ENCODE measurements at regions not wholly inside any gene's neighbourhood (a gene's known extent, or its start where the extent isn't known, plus 50 kb on each side); places are given as distances from the start of the nearest gene placed in this dataset.

DNA sequence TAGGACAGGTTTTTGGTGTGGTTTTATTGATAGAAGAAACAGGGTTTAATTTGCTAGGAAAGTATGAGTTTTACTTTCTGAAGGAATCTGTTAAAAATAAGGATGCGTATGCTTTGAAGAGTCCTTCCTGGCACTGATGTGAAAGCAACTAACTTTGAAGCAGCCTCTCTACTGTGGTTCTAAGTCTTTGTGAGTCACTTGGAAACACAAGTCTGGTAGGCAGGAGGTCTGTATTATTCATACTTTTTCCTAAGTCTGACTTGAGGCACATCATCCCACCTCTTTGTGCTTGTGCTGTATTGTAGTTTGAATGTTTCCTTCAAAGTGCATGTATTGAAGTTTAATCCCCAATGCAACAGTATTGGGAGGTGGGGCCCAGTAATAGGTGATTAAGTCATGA, 129.0 kb downstream of the TAF11L14 start:
- DNase-seq, result no peak

DNA sequence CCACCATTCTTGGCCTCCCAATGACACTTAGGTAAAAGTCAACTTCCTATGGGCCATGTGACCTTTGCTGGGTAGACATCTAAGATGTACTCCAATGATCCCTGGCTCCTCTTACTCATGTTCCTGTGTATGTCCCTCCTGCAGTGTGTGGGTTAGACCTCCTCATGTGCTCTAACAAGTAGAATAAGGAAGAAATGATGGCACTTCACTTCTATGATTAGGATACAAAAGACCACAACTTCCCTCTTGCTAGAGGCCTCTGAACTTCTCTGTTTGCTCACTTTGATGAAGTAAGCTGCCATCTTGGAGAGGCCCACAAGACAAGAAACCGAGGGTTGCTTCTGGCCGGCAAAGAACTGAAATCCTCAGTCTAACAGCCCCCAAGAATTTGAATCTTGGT, 131.8 kb downstream of the TAF11L14 start:
- no peak for DNase-seq

DNA sequence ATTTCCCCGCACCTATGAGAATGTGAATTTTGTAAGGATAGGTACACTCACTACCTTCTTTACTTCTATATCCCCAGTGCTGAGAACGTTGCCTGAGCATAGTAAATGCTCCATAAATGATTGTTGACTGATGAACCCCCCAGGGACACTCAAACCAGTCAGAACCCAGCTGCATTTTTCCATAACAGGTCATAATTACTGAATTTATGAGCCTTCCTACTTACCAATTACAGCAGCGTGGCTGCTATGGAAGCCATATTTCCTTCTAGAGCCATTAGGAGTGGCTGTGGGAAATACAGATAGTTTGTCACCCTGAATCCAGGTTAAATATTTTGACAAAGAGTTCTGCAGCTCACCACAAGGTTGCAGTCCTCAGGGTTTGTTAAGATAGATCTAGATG, 135.0 kb downstream of the TAF11L14 start:
- no peak for DNase-seq

DNA sequence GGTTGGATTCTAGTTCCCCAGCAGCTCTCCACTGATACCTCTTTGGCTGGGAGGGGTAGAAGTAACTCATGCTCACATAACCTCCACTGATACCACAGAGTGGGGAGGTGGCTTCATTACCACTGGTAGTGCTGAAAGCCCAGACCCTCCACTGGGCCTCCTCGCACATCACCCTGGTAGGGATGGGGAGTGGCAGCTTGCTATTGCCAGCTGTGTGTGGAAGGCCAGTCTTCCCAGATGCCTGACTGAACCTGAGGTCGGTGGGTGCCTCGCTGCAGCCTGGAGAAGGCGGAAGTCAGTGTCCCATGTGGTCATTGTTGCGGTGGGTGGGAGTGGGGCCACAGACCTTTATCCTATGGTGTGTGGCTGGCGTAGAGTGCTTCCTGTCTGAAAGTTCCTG, 138.0 kb downstream of the TAF11L14 start:
- no peak for DNase-seq

DNA sequence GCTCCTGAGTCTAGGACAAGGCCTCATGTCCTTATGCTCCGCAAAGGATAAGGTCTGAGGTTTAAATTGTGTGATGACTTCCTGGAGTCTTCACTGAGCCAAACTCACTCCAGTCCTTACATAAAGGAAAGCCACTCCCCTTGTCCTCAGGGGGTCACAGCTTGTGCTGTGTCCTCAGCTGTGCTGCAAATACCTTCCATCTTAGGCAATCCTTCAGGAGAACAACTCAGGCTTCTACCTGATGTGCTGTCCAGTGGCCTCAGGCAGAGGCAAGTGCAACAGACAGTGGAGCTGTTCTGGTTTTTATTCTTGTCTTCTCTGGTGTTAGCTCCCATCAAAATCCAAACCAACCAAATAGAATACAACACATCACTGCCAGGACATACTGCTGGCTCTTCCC, 151.5 kb downstream of the TAF11L14 start:
- no peak for DNase-seq

DNA sequence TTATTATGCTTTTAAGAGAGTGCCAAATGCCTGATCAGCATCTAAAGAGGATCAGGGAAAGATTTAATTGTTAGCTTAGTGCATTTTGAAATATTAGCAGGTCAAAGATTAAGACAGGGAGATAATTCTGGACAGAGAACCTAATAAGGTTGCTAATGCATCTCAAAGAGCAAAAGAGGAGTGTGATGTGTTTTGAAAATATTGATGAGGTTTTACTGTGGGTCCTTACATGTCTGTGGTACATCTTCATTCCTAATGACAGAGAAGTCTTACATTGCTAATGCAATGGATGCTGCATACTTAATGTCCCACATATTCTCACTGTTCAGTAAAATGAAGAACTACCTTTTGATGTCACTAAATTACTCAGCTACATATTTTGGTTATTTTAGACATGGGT, 154.1 kb downstream of the TAF11L14 start:
- no peak for DNase-seq

DNA sequence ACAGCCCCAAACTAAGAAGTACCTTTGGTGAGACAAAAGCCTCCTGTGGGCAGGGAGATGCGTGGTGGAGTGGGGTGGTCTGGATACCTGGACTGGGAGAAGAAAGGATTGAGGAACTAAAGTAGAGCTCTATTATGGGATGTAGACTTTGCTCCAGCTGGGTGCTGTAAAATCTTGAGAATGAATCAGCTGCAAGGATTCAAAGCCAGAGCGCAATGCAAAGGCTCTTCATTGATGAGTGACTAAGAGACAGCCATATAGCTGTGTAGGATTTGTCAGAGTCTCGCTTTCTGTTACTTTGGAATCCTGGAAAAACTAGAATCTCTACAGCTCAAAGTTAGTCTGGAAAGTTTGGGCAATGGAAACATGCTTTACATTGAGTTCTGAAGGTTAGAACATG, 159.9 kb downstream of the TAF11L14 start:
- DNase-seq, result no peak

DNA sequence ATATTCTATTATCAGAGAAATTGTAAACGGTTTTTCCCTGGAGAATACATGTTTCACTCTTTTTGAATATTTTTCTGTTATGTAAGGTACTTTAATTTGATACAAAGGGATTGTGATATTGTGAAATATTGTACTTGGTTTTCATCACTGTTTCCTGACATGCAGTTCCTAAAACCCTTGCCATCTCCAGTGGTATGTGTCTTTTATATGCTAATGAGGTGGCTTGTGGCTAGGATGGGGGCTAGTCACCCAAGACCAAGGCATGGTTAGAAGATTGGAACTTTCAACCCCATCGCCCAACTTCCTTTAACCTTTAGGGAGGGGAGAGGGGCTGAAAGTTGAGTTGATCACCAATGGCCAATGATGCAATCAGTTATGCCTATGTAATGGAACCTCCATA, 160.6 kb downstream of the TAF11L14 start:
- no peak for DNase-seq

DNA sequence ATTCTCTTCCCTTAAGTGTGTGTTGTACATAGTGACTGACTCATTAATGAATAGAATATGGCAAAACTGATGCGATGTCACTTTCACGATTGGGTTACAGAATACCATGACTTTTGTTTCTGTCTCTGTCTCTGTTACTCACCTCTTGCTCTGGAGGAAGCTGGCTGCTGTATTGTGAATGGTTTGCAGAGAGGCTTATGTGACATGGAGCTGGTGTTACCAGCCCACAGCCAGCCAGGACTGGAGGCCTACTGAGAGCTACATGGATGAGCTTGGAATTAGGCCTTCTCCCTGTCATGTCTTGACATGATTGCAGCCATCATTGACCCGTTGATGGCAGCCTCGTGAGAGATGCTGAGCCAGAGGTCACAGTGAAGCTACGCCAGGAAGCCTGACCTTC, 161.9 kb downstream of the TAF11L14 start:
- no peak for DNase-seq

DNA sequence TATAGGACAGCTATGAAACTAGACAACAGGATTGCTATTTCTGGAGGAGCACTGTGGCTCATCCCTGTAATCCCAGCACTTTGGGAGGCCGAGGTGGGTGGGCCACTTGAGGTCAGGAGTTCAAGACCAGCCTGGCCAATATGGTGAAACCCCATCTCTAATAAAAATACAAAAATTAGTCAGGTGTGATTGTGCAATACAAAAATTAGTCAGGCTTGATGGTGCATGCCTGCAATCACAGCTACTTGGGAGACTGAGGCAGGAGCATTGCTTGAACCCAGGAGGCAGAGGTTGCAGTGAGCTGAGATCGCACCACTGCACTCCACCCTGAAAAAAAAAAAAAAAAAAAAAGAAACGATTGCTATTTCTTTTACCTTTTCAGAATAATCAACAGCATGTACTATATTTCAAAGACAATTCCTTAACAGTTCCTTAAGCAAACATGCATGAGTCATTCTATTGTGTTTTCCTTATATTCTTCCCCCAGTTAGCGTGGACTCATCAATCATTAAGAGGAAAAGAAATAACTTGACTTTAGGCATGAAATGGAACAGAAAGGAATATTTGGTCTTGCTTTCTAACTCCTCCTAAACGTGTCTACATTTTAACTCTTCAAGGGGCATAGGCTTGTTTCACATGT, 162.6 kb downstream of the TAF11L14 start:
- no peak for DNase-seq

DNA sequence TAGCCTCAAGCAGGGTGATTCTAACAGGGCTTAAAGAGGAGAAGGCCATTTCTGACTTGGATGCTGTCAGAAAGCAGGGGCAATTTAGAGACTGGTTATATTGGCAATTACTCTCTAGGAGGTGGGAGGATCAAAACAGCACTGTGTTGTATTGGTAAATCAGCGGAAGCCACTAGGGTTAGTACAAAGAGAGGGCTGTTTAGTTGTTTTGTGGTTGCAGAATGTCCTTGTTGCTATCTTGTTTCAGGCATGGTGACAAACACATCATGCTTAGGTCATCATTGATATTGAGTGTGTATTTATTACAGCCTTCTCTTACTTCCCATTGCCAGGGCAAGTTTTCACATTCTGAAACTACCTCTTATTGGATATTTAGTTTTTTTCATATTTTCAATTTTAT, 165.3 kb downstream of the TAF11L14 start:
- no peak for DNase-seq

DNA sequence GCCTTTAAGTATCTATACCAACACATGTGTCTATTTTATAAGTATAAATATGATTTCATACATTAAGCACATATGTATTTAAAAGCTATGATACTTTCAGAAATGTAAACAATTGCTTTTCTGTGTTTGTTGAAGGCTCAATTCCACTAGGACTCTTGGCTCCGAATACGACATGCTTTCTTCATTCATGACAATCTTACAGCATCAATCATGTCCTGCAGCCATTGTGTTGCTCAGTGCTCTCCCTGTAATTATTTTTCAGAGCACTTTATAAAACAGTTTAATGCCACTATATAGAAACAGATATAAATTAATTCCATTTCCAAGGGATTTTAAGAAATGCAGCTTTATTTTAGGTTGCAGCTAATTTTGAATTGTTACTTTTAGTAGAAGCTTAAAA, 167.3 kb downstream of the TAF11L14 start:
- DNase-seq, result no peak

DNA sequence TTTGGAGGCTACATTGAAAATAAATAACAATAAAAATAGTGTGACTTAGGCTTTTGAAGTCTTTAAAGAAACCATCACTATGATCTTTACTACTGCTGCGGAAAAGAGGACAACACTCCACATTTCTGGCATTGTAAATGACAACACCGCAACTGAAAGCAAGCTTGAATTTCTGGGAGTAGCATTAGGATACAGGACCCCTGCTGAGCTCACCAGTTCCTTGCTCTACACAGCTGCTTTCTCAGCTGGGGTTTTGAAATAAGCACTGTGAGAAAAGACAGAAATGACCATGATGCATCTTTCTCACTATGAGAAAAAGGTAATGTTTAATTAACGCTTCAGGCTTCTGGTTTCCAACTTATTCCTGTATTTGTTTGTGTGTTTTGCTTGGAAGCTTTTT, 168.0 kb downstream of the TAF11L14 start:
- no peak for DNase-seq

DNA sequence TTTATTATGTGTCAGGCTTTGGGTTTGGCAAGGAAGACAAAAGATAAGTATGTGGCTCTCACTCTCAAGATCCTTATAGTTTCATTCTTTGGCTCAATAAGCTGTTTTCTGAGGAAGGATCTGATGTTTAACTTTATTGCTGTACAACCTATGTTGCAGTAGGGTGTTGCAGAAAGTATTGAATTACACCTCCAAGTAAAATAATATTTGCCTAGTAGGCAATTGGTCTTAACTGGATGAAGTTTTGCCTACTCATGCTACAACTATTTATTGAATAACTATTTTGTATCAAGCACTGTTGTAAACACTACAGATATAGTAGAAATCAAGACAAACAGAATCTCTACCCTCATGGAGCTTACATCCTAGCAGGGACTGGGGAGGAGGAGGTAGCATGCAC, 169.7 kb downstream of the TAF11L14 start:
- no peak for DNase-seq

DNA sequence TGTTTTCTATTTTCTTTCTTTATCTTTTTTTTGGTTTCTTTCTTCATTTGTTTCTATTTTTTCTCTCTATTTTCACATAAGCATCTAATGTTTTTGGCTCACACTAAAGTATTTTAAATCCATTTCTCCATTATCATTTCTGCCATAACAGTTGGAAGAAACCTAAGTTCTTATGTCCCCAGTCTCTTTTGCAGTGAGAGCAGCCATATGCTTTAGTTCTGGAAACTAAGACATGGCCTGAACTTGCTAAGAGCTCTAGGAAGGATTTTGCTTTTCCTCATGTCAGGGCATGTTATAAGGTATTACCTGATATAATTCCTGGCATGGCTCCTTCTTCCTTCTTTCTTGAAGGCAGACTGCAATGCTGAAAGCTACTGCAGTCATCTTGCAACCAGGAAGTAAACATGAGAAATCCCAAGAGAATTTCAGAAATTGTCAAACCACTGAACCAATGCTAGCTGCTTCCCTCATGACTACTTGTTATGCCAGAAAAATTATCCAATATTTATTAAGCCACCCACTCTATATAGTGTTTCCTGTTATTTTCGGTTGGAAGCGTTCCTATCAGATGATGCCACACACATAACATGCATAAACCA, 171.1 kb downstream of the TAF11L14 start:
- no peak for DNase-seq

DNA sequence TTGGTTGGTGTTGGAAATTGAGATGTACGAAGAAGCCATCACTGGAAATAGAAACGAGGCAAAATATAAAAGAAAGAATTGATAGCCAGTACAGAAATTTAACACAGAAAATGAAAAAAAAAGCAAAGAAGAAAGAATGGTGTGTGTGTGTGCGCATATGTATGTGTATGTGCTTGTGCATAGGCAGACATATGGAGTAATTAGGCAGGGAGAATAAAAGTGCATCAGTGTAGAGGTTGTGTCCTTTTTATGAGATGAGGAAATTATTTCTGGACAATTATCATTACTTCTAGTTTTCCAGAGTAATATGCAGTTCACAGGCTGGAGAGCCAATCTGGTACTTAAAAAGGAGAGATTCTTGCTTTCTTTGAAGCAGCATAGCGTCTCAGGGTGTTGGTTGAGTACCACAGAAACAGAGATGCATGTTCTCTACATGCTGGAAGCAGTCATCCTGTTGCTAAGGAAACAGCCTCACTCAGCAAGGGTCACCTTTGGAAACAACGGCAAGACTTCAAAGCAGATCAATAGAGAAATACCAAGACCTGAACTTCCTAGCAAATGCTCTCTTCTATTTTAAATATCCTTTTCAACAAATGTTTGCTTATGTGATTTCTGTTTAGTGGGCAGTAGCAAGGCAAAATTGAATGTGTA, 172.7 kb downstream of the TAF11L14 start:
- no peak for DNase-seq

DNA sequence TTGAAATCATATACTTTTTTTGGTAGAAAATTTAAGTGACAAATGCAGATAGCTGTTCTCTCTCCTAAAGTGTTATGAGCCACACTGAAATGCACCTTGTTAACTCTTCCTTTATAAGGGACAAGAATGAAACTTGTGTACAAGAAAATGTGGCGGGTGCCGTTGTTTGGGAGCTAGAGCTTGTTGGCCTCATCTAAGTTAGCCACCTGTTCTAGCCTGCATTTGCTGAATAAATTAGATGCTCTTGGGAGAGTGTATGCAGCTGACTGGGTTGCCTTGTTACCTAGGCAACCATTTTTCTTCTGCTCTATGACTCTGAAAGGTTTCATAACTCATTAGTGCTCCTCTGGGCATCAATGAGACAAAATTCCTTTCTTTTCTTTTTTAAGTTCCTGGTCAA, 174.3 kb downstream of the TAF11L14 start:
- DNase-seq, result no peak

DNA sequence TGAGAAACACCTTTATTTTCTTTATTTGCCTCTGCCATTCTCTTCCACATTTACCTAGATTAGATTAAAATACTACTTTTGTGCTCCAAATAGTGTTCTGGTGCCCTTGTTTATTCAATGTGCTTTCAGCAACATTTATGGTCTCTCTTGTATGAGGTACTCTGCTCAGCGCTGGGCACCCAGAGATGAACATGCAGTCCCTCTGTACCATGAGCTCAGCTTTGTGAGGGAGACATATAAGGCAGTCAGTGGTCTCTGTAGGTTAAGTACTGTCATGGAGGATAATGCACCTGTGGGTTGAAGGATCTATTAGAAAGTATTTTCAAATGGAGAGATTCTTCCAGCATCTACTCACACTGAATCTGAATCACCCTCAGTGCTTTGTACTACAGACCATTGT, 176.5 kb downstream of the TAF11L14 start:
- DNase-seq, result no peak

DNA sequence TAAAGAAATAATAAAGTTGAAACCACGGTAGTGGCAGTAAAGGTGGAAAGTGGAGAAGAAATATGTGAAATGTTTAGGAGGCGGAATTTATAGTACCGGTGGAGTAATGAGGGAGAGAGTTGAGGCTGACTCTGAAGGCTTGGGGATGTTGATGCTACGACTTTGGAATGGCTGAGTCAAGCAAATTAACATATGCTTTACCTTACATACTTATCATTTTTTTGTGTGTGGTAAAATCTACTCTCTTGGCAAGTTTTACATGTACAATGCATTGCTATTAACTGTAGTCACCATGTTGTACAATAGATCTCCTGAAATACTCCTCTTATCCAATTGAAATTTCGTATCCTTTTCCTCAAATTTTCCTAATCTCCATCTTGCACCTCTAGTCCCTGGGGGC, 179.0 kb downstream of the TAF11L14 start:
- no peak for DNase-seq

DNA sequence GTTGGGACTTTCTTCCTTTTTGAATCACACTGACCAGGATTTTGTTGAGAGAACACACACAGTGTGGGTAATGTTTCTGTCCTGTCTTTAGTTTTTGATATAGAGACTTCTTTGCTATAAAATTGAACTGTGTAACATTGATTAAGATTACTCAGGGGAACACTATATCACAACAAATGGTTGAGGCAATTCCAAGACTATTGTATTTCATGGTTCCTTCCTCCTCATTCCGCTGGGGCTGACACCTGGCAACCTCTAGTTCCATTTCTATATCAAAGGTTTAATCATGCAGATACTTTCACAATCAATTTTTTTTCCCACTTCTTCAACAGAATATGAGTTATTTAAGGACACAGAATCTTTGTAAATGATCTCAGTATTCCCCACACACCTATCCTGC, 182.2 kb downstream of the TAF11L14 start:
- no peak for DNase-seq

DNA sequence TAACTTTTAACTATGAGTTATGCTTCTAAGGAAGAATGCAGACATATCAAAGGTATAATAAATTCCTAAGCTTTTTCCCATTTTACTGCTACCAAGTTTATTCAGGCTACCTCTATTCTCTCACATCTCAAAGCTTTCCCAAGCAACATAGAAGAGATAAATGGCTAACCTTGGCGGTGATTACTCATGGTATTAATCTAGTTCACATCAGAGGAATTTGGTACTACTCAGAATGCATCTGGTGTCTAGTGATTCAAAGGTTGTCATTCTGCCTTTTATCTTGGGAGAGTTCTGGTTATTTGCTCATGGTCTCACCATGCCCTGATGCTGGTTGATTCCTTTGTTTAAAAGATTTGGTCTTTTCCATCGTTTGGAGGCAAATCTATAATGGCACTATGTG, 182.7 kb downstream of the TAF11L14 start:
- DNase-seq, result no peak

DNA sequence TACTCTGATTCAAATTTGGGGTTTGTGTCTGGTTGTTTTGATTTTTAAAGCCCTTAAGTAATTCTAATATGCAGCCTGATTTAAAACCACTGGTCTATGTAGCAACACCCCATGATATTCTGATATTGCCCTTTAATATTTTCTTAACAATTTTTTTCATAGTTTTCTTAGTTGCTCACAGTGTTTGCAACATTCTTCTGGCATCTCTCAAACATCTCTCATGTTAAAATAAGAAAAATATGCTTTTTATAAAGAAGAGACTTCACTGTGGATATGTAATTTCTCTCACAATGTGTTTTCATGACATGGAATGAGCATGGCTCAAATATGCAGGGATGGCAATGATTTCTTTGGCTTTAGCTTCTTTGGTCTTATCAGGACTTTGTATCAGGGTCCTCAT, 183.7 kb downstream of the TAF11L14 start:
- no peak for DNase-seq

DNA sequence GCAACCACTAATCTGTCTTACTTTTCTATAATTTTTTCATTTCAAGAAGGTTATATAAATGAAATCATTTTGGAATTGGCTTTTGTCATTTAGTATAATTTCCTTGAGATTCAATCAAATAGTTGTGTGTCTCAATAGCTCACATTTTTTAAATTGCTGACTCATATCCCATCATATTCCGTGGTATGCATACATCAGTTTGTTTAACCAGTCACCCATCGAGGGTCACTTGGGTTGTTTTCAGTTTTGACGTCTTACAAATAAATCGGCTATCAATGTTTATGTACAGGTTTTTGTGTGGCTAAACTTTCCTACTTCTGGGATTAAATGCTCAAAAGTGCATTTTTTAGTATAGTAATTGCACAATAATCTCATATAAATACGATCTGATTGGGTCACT, 185.5 kb downstream of the TAF11L14 start:
- no peak for DNase-seq

DNA sequence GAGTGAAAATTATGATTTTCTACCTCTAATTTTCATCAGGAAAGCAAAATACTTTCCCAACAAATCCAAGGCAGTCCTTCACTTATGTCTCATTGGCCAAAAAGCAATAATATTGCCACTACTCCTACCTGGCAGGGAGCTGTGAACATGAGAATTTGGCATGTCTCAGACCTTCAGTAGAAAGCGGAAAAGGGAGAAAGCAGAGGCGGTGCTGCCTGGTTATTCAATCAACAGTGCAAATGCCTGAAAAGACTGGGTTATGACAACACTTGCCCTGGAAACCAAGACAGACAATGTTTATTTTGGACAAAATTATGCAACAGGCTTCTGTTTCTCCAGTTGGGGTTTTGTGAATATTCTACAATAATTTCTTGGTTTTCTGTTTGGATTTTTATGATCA, 194.4 kb downstream of the TAF11L14 start:
- DNase-seq, result peak; percentile 72

DNA sequence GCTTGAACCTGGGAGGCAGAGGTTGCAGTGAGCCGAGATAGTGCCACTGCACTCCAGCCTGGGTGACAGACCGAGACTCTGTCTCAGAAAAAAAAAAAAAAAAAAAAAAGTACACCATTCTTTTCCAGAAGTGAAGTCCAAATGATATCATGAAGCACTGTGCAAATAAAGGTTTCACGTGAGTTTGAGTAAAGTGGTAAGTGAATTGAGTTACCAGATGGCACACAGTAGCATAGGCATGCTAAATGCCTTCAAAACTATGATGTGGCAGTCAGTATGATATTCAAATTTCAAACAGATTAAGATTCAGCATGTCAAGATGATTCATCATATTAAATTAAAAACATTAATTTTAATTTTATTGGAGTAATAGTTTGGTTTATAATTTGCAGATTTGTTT, 195.2 kb downstream of the TAF11L14 start:
- no peak for DNase-seq

Data from femur (tissue), 1 donor.